Activated CD4-positive, alpha-beta memory T cell treated with anti-CD3 and anti-CD28 coated beads, Interleukin-2, amount 10 ng/mL, durations not matched to agents 7 days and 5 days (primary cell): ENCODE measurements at regions not wholly inside any gene's neighbourhood (a gene's known extent, or its start where the extent isn't known, plus 50 kb on each side); places are given as distances from the start of the nearest gene placed in this dataset.

Experiments used
- CTCF ChIA-PET: fragments of 350-600 bp; sonication (Branson Sonifier 250); formaldehyde crosslinking; loops from one replicate; lab custom pipeline; 2021; ENCODE audit warnings: antibody characterized with exemption, inconsistent platforms; lab: Charles Lee
- POLR2A ChIA-PET: fragments of 350-600 bp; sonication (Branson Sonifier 250); formaldehyde crosslinking; loops from one replicate; lab custom pipeline; 2021; ENCODE audit warnings: antibody characterized with exemption; lab: Charles Lee
- DNase-seq: peaks from one replicate; pipeline ENCODE4 v3.0.0-alpha.2; 2020
- H3K27ac Mint-ChIP-seq: one replicate; pipeline ENCODE4 v1.8.0; 2021; ENCODE audit warnings: mild to moderate bottlenecking, mixed read lengths
- H3K27me3 Mint-ChIP-seq: one replicate; pipeline ENCODE4 v1.8.0; 2021; ENCODE audit warnings: mixed read lengths
- H3K36me3 Mint-ChIP-seq: one replicate; pipeline ENCODE4 v1.8.0; 2021; ENCODE audit warnings: low read depth, mixed read lengths
- H3K4me1 Mint-ChIP-seq: one replicate; pipeline ENCODE4 v1.8.0; 2021; ENCODE audit warnings: mixed read lengths
- H3K4me3 Mint-ChIP-seq: one replicate; pipeline ENCODE4 v1.8.0; 2021; ENCODE audit warnings: mild to moderate bottlenecking, mixed read lengths
- H3K9me3 Mint-ChIP-seq: one replicate; pipeline ENCODE4 v1.8.0; 2021; ENCODE audit warnings: mixed read lengths

GRCh38 chr2:152835674-152836073 lies 117.3 kb downstream of the ARL6IP6 start:
- CTCF ChIA-PET = no interaction called here
- no peaks in the 10 kb centered on the region for H3K9me3 Mint-ChIP-seq
- no peaks in the 10 kb centered on the region for H3K36me3 Mint-ChIP-seq
- H3K4me3 Mint-ChIP-seq = no peak overlapping the region
- H3K27ac Mint-ChIP-seq = no peak overlapping the region
- no peaks in the 10 kb centered on the region for H3K4me1 Mint-ChIP-seq
- H3K27me3 Mint-ChIP-seq = peaks cover 2% of the 10 kb centered on the region
- no peak for DNase-seq
- POLR2A ChIA-PET = no interaction called here

DNA sequence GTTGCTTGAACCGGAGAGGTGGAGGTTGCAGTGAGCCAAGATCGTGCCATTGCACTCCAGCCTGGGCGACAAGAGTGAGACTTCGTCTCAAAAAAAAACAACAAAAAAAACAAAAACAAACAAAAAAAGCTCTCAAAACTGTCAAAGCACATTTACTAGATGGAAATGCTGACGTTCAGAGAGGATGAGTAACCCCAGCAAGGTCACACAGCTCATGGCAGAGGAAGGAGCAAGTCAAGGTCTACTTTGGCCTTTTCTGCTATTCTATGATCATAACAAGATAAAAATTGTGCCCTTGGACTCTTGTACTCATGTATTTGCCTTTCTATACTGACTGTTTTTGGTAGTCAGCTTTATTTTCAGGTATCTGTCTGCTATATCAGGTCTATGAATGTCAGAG lies 109.5 kb downstream of the ARL6IP6 start:
- H3K36me3 Mint-ChIP-seq = no peaks in the 10 kb centered on the region
- H3K27me3 Mint-ChIP-seq = peaks cover 5% of the 10 kb centered on the region
- H3K4me3 Mint-ChIP-seq = no peak overlapping the region
- ChIA-PET POLR2A (no interaction called here), CTCF (interaction anchor here (2.4 kb wide), 1 partner anchor 33 kb away, joined by 6 read pairs; no protein-coding TSS in a partner anchor)
- H3K27ac Mint-ChIP-seq = no peak overlapping the region
- H3K9me3 Mint-ChIP-seq = no peaks in the 10 kb centered on the region
- no peak for DNase-seq
- no peaks in the 10 kb centered on the region for H3K4me1 Mint-ChIP-seq

DNA sequence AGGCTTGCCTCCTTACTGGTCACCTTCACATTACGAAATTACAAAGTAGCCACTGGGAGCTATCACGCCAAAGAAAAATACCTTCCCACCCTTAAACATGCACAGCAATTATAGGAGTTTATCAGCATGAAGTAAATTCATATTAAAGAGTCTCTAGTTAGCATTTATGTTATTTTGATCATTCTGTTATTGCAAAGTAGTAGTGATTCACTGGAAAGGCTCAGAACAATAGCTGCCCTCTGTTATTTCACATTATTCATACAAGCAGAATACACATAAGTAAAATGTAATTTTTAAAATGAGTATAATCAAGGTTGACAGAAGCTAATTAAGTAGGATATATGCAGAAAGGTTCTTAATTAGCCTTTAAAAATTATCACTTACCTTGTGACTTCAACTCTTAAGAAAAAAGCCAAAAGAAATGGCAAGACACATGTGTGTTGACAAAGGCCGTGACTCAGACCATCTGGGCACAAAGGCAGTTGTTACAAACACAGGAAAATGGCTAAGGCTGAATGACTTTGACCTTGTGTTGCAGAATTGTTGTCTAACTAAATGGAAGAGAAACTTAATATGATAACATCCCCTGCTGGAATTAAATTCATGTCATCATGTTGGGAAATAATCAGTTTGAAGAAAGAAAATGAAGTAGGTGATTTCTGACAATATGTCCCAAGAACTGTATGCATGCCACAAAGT lies 108.3 kb downstream of the ARL6IP6 start:
- peaks cover 2% of the 10 kb centered on the region for H3K27me3 Mint-ChIP-seq
- H3K27ac Mint-ChIP-seq = no peak overlapping the region
- H3K4me3 Mint-ChIP-seq = no peak overlapping the region
- CTCF ChIA-PET = no interaction called here
- no peaks in the 10 kb centered on the region for H3K4me1 Mint-ChIP-seq
- POLR2A ChIA-PET = no interaction called here
- no peaks in the 10 kb centered on the region for H3K36me3 Mint-ChIP-seq
- no peaks in the 10 kb centered on the region for H3K9me3 Mint-ChIP-seq
- DNase-seq = no peak

DNA sequence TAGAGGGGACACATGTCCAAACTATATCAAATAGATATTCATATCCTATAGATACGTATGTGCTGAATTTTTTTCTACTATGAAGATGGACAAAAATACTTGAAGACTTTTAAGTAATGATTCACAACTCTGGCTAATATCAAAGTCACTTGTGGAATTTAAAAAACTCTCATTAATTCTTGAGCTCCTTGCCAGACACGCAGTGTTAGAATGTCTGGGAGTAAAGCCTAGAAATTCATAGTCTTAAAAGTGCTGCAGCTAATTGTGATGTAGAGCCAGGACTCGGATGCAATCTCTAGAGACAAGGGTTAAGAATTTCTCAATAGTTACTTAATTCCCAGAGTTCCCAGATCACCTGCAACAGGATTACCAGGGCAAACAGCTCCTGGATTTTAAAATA lies 107.4 kb downstream of the ARL6IP6 start:
- Mint-ChIP-seq H3K9me3 (no peaks in the 10 kb centered on the region), H3K27ac (no peak overlapping the region), H3K36me3 (no peaks in the 10 kb centered on the region), H3K27me3 (peaks cover 2% of the 10 kb centered on the region), H3K4me3 (no peak overlapping the region), H3K4me1 (no peaks in the 10 kb centered on the region)
- CTCF ChIA-PET = no interaction called here
- POLR2A ChIA-PET = no interaction called here
- DNase-seq = no peak

DNA sequence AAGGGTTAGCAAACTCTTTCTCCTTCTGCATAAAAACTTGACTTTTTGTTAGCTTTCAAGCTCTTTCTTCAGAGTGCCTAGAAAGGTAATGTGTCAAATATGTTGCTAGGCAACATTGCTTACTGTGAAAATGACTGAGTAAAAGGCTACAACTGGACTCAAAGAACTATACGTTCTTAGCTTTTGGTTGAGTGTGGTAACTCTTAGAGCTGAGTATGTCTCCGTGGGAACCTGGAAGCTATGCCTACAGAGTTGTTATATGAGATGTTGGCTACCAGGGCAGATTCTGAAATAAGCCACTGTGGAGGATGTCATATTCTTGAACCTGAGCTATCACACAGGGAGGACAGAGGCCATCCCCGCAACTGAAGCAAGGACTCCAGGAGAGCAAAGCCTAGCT lies 105.5 kb downstream of the ARL6IP6 start:
- ChIA-PET CTCF (no interaction called here), POLR2A (no interaction called here)
- Mint-ChIP-seq H3K27me3 (no peaks in the 10 kb centered on the region), H3K9me3 (no peaks in the 10 kb centered on the region), H3K4me3 (no peak overlapping the region), H3K36me3 (no peaks in the 10 kb centered on the region), H3K4me1 (no peaks in the 10 kb centered on the region), H3K27ac (no peak overlapping the region)
- DNase-seq = no peak

DNA sequence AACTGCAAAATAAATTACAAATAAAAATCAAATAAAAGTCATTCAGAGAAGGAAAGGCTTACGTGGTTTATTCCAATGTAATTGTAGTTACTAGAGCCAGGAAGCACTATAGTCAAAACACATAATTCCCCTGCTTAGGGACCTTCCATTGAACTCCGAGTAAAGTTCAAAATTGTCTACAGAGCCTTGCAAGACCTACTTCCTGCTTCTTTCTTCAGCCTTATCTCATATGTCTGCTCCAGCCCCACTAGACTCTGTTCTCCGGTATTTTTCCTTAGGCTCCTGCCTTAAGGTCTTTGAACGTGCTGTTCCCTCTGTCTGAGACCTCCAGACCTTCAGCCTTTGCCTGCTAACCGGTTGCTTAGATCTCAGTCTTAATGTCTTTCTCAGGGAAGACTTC lies 104.3 kb downstream of the ARL6IP6 start:
- Mint-ChIP-seq H3K9me3 (no peaks in the 10 kb centered on the region), H3K4me3 (no peak overlapping the region), H3K36me3 (no peaks in the 10 kb centered on the region), H3K4me1 (no peaks in the 10 kb centered on the region), H3K27ac (no peak overlapping the region), H3K27me3 (no peaks in the 10 kb centered on the region)
- no peak for DNase-seq
- CTCF ChIA-PET = no interaction called here
- POLR2A ChIA-PET = no interaction called here

DNA sequence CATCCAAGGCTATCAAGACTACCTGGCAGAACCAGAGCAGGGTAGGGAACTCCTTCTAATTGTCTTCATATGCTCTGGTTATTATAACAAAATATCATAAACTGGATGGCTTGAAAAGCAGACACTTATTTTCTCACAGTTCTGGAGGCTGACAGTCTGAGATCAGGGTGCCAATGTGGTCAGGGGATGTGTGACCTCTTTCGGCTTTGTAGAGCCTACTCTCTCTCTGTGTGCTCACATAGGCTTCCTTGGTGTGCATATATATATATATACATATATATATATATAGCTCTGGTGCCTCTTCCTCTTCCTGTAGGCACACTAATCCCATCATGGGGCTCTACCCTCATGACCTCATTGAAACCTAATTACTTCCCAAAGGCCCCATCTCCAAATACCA lies 101.6 kb downstream of the ARL6IP6 start:
- H3K9me3 Mint-ChIP-seq = no peaks in the 10 kb centered on the region
- no peaks in the 10 kb centered on the region for H3K27me3 Mint-ChIP-seq
- CTCF ChIA-PET = no interaction called here

DNA sequence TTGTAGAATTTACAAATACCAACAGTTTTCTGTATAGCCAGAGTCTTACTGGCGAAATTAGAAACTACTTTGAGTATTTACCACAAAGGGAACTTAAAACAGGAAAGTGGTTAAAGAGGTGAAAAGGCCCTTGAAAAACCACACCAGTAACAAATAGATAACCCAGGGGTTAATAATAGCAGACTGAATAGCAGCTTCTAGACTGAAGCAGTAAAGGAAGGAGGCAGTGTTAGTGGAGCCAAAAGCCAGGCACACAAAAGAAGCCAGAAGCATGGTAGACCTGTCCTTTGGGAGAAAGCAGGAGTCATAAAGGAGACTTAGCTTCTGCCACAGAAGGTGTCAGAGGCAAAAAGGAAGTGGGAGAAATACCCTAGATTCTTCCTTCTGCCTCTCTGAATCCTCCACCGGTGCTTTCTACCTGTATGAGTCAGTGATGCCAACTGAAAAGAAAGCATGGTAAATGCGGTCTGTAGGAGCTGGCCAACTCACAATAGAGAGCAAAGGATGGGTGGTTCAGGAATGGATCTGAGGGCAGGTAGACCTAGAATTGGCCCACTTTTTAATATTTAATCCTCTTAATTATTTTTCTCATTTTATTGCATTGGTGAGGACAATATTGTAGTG lies 97.3 kb downstream of the ARL6IP6 start:
- Mint-ChIP-seq H3K27ac (no peak overlapping the region), H3K4me3 (no peak overlapping the region), H3K36me3 (no peaks in the 10 kb centered on the region), H3K4me1 (peaks cover 29% of the 10 kb centered on the region), H3K27me3 (peaks cover 3% of the 10 kb centered on the region), H3K9me3 (peaks cover 13% of the 10 kb centered on the region)
- POLR2A ChIA-PET = no interaction called here
- CTCF ChIA-PET = no interaction called here
- DNase-seq = no peak

More for the DNA sequence above, 101.6 kb downstream of the ARL6IP6 start:
- no peak for DNase-seq
- H3K36me3 Mint-ChIP-seq = no peaks in the 10 kb centered on the region
- POLR2A ChIA-PET = no interaction called here
- H3K4me1 Mint-ChIP-seq = peaks cover 2% of the 10 kb centered on the region
- H3K4me3 Mint-ChIP-seq = no peak overlapping the region
- no peak overlapping the region for H3K27ac Mint-ChIP-seq

DNA sequence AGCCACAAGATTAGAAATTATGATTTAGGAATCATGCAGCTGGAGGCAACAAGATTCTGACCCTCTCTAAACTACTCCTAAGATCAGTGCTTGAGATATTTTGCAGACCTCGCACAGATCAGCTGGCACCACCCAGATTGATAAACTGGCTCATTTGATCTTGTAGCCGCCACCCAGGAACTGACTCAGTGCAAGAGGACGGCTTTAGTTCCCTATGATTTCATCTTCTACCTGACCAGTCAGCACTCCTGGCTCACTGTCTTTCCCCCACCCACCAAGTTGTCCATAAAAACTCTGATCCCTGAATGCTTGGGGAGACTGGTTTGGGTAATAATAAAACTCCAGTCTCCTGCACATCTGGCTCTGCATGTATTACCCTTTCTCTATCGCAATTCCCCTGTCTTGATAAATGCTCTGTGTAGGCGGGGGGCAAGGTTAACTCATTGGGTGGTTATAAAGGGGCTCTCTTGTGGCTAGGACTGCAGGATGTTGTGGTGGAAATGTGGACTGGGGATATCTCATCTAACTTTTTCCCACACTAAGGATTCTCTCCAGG lies 96.1 kb downstream of the ARL6IP6 start:
- POLR2A ChIA-PET = no interaction called here
- Mint-ChIP-seq H3K27me3 (peaks cover 6% of the 10 kb centered on the region), H3K9me3 (peaks cover 13% of the 10 kb centered on the region), H3K27ac (no peak overlapping the region), H3K4me3 (no peak overlapping the region), H3K4me1 (peaks cover 29% of the 10 kb centered on the region), H3K36me3 (no peaks in the 10 kb centered on the region)
- CTCF ChIA-PET = interaction anchor here (1.3 kb wide), 2 partner anchors 46 to 72 kb away, joined by 3 read pairs; no protein-coding TSS in a partner anchor
- DNase-seq = no peak

DNA sequence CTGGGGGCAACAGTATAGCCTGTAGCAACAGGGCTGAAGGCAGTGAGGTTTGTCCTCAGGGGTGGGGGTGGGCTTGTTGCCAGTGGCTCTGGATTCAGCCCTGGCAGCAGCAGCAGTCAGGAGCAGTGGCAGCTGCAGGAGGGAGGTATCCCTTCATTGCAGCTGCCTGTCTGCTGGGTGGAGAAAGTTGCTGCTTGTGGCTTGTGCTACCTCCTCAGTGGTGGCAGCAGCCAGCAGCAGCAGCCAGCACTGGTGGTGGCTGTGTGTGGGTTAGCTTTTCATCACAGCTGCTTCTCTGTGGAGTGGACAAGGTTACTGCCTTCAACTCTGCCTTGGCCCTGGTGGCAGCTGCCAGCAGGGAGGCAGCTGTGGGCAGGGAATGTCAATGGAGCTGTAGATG lies 94.9 kb downstream of the ARL6IP6 start:
- POLR2A ChIA-PET = no interaction called here
- DNase-seq = peak; percentile 17
- Mint-ChIP-seq H3K27me3 (peaks cover 14% of the 10 kb centered on the region), H3K4me3 (no peak overlapping the region), H3K4me1 (peaks cover 29% of the 10 kb centered on the region), H3K27ac (peak overlapping the region; percentile 42), H3K36me3 (no peaks in the 10 kb centered on the region), H3K9me3 (peaks cover 13% of the 10 kb centered on the region)
- CTCF ChIA-PET = interaction anchor here (1.3 kb wide), 1 partner anchor 71 kb away, joined by 3 read pairs; no protein-coding TSS in a partner anchor
